H9 (cell line): ENCODE measurements at regions not wholly inside any gene's neighbourhood (a gene's known extent, or its start where the extent isn't known, plus 50 kb on each side); places are given as distances from the start of the nearest gene placed in this dataset.

Source experiments
- DNase-seq: peaks from one replicate; pipeline ENCODE4 v3.0.0-alpha.2; 2017
- H2AFZ ChIP-seq: one replicate; pipeline ENCODE4 v1.6.1; 2013; ENCODE audit warnings: mild to moderate bottlenecking, low read length, control low read depth, moderate library complexity
- H2AK5ac ChIP-seq: 2 replicates; pipeline ENCODE4 v1.6.1; 2013; ENCODE audit warnings: low read length, control low read depth, mixed read lengths; ENCODE audit not compliant: insufficient read length
- H2BK120ac ChIP-seq: one replicate; pipeline ENCODE4 v1.6.1; 2013; ENCODE audit warnings: low read depth, mild to moderate bottlenecking, low read length, control low read depth, inconsistent platforms; ENCODE audit not compliant: poor library complexity, severe bottlenecking
- H2BK12ac ChIP-seq: 2 replicates; pipeline ENCODE4 v1.6.1; 2013; ENCODE audit warnings: low read length, control low read depth, mixed read lengths, low read depth; ENCODE audit not compliant: insufficient read length
- H2BK15ac ChIP-seq: 2 replicates; pipeline ENCODE4 v1.6.1; 2013; ENCODE audit warnings: low read depth, low read length, control low read depth
- H2BK20ac ChIP-seq: one replicate; pipeline ENCODE4 v1.6.1; 2013; ENCODE audit warnings: low read depth, mild to moderate bottlenecking, low read length, control low read depth, inconsistent platforms; ENCODE audit not compliant: poor library complexity, severe bottlenecking
- H2BK5ac ChIP-seq: 2 replicates; pipeline ENCODE4 v1.6.1; 2013; ENCODE audit warnings: low read length, control low read depth, mixed read lengths; ENCODE audit not compliant: insufficient read length
- H3K14ac ChIP-seq: 2 replicates; pipeline ENCODE4 v1.6.1; 2013; ENCODE audit warnings: low read length, control low read depth; ENCODE audit not compliant: insufficient read depth
- H3K18ac ChIP-seq: 2 replicates; pipeline ENCODE4 v1.6.1; 2013; ENCODE audit warnings: low read depth, mild to moderate bottlenecking, mixed read lengths, low read length, control low read depth; ENCODE audit not compliant: insufficient read length
- H3K23ac ChIP-seq: 2 replicates; pipeline ENCODE4 v1.6.1; 2013; ENCODE audit warnings: low read length, control low read depth, mixed read lengths, low read depth; ENCODE audit not compliant: insufficient read length
- H3K23me2 ChIP-seq: 2 replicates; pipeline ENCODE4 v1.6.1; 2013; ENCODE audit warnings: low read depth, mild to moderate bottlenecking, mixed read lengths, low read length, control low read depth; ENCODE audit not compliant: insufficient read length, poor library complexity, severe bottlenecking
- H3K27ac ChIP-seq: 2 replicates; pipeline ENCODE4 v1.5.1; 2013; ENCODE audit warnings: low read length, control low read depth, mixed read lengths, low read depth; ENCODE audit not compliant: insufficient read length
- H3K27me3 ChIP-seq: 2 replicates; pipeline ENCODE4 v1.6.1; 2013; ENCODE audit warnings: low read length, control low read depth, inconsistent platforms; ENCODE audit not compliant: insufficient read depth
- H3K4ac ChIP-seq: 2 replicates; pipeline ENCODE4 v1.6.1; 2013; ENCODE audit warnings: low read depth, mild to moderate bottlenecking, control low read depth, inconsistent platforms, low read length, moderate library complexity
- H3K4me1 ChIP-seq: 2 replicates; pipeline ENCODE4 v1.6.1; 2013; ENCODE audit warnings: low read length, control low read depth, inconsistent platforms; ENCODE audit not compliant: insufficient read depth
- H3K4me2 ChIP-seq: 2 replicates; pipeline ENCODE4 v1.6.1; 2013; ENCODE audit warnings: low read length, control low read depth, mixed read lengths; ENCODE audit not compliant: insufficient read length, insufficient read depth
- H3K56ac ChIP-seq: 2 replicates; pipeline ENCODE4 v1.6.1; 2013; ENCODE audit warnings: low read depth, mild to moderate bottlenecking, mixed read lengths, low read length, control low read depth; ENCODE audit not compliant: insufficient read length
- H3K79me1 ChIP-seq: 2 replicates; pipeline ENCODE4 v1.6.1; 2013; ENCODE audit warnings: low read depth, mild to moderate bottlenecking, moderate library complexity, low read length, control low read depth, inconsistent platforms; ENCODE audit not compliant: insufficient read depth, poor library complexity, severe bottlenecking
- H3K79me2 ChIP-seq: 2 replicates; pipeline ENCODE4 v1.6.1; 2013; ENCODE audit warnings: low read length, control low read depth, inconsistent platforms; ENCODE audit not compliant: insufficient read depth
- H3K9ac ChIP-seq: 2 replicates; pipeline ENCODE4 v1.6.1; 2013; ENCODE audit warnings: low read length, control low read depth, mixed read lengths; ENCODE audit not compliant: insufficient read length; ENCODE audit errors: extremely low read depth
- H3K9me3 ChIP-seq: one replicate; pipeline ENCODE4 v1.6.1; 2013; ENCODE audit warnings: low read depth, low read length, inconsistent platforms; ENCODE audit not compliant: control insufficient read depth
- H3T11ph ChIP-seq: one replicate; pipeline ENCODE4 v1.6.1; 2013; ENCODE audit warnings: mild to moderate bottlenecking, low read length, control low read depth, inconsistent platforms
- H4K20me1 ChIP-seq: one replicate; pipeline ENCODE4 v1.6.1; 2013; ENCODE audit not compliant: control insufficient read depth, insufficient read length, insufficient read depth
- H4K5ac ChIP-seq: 2 replicates; pipeline ENCODE4 v1.6.1; 2013; ENCODE audit warnings: low read depth, mild to moderate bottlenecking, mixed read lengths, low read length, control low read depth; ENCODE audit not compliant: insufficient read length
- H4K8ac ChIP-seq: replicated peaks from 2 replicates; pipeline ENCODE4 v1.6.1; 2013; ENCODE audit warnings: low read length, control low read depth, mixed read lengths, low read depth; ENCODE audit not compliant: insufficient read length
- H4K91ac ChIP-seq: 2 replicates; pipeline ENCODE4 v1.6.1; 2013; ENCODE audit warnings: low read depth, mild to moderate bottlenecking, moderate library complexity, mixed read lengths, low read length, control low read depth; ENCODE audit not compliant: insufficient read length
- H3K27ac Mint-ChIP-seq, 3 experiments: 2 replicates in 2 of 3; 3 replicates in 1 of 3; pipeline ENCODE4 v1.8.0; 2020 to 2021; ENCODE audit warnings: mixed read lengths in 3 of 3, mild to moderate bottlenecking in 1 of 3, moderate library complexity in 1 of 3
- H3K27me3 Mint-ChIP-seq: 2 replicates; pipeline ENCODE4 v1.8.0; 2021; ENCODE audit warnings: low read depth, mild to moderate bottlenecking, moderate library complexity, mixed read lengths
- H3K36me3 Mint-ChIP-seq, 3 experiments: 2 replicates in 2 of 3; 3 replicates in 1 of 3; pipeline ENCODE4 v1.8.0; 2020 to 2021; ENCODE audit warnings: low read depth in 3 of 3, mixed read lengths in 3 of 3; ENCODE audit not compliant: insufficient read depth in 1 of 3
- H3K4me1 Mint-ChIP-seq, 2 experiments: 2 replicates each; pipeline ENCODE4 v1.8.0; 2020; ENCODE audit warnings: mixed read lengths in 2 of 2
- H3K4me3 Mint-ChIP-seq, 2 experiments: 2 replicates in 1 of 2; 3 replicates in 1 of 2; pipeline ENCODE4 v1.8.0; 2020 to 2021; ENCODE audit warnings: mild to moderate bottlenecking in 2 of 2, mixed read lengths in 2 of 2, moderate library complexity in 1 of 2
- H3K9me3 Mint-ChIP-seq, 2 experiments: 2 replicates in 1 of 2; 3 replicates in 1 of 2; pipeline ENCODE4 v1.8.0; 2020; ENCODE audit warnings: mild to moderate bottlenecking in 2 of 2, mixed read lengths in 2 of 2, moderate library complexity in 1 of 2
- WGBS: extraction: QIAGEN DNeasy Blood & Tissue Kit; methylation state at CpG from one replicate; pipeline ENCODE4 v1.1.7; 2013; ENCODE audit warnings: missing lambda C conversion rate, low lambda C conversion rate, mixed read lengths; ENCODE audit not compliant: insufficient read length; ENCODE audit errors: extremely low coverage; 5-methylcytosine and 5-hydroxymethylcytosine counted together
- TF ChIP-seq, protein P1 (sequence below): fragments of 200-600 bp; sonication (generic); conservative IDR thresholded peaks from 3 replicates; pipeline ENCODE4 v1.8.0; 2021; ENCODE audit warnings: antibody characterized with exemption, mild to moderate bottlenecking

DNA sequence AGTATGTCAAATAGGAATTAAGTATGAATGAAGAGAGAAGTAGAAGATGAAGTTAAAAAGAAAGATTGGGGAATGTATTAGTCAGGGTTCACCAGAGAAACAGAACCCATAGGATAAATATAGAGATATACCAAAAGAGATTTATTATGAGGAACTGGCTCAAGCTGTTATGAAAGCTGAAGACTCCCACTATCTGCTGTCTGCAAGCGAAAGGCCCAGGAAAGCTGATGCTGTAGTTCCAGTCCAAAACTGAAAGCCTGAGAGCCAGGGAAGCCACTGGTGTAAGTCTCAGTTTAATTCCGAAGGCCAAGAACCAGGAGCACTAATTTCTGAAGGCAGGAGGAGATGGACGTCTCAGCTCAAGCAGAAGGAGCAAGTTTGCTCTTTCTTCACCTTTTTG is 200.9 kb upstream of the FN1 start:
- no peak overlapping the region for H4K5ac ChIP-seq
- no peak overlapping the region for H3K4me3 Mint-ChIP-seq
- no CpG with 5 or more reads among the region's 3 CpGs for WGBS
- no peaks in the 10 kb centered on the region for H3K27me3 Mint-ChIP-seq
- H3K9me3 Mint-ChIP-seq, result peaks cover 9 to 43% of the 10 kb centered on the region in 2 experiments; a peak in 4 of 5 replicates
- no peak overlapping the region for H2BK12ac ChIP-seq
- no peaks in the 10 kb centered on the region for H3K79me2 ChIP-seq
- peaks cover 4 to 15% (median 11%) of the 10 kb centered on the region in 3 experiments for H3K36me3 Mint-ChIP-seq
- H3K4me1 ChIP-seq, result no peaks in the 10 kb centered on the region
- no peak overlapping the region for H2BK120ac ChIP-seq
- no peak overlapping the region for H3K14ac ChIP-seq
- no peak overlapping the region for H3K23ac ChIP-seq
- H3K4ac ChIP-seq, result no peak overlapping the region
- H3K27me3 ChIP-seq, result no peaks in the 10 kb centered on the region
- TF ChIP-seq, protein P1, sequence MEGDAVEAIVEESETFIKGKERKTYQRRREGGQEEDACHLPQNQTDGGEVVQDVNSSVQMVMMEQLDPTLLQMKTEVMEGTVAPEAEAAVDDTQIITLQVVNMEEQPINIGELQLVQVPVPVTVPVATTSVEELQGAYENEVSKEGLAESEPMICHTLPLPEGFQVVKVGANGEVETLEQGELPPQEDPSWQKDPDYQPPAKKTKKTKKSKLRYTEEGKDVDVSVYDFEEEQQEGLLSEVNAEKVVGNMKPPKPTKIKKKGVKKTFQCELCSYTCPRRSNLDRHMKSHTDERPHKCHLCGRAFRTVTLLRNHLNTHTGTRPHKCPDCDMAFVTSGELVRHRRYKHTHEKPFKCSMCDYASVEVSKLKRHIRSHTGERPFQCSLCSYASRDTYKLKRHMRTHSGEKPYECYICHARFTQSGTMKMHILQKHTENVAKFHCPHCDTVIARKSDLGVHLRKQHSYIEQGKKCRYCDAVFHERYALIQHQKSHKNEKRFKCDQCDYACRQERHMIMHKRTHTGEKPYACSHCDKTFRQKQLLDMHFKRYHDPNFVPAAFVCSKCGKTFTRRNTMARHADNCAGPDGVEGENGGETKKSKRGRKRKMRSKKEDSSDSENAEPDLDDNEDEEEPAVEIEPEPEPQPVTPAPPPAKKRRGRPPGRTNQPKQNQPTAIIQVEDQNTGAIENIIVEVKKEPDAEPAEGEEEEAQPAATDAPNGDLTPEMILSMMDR, result no peak
- peaks cover 0 to 3% of the 10 kb centered on the region in 2 experiments; a peak in 2 of 4 replicates for H3K4me1 Mint-ChIP-seq
- H2AK5ac ChIP-seq, result no peak overlapping the region
- H2BK5ac ChIP-seq, result no peak overlapping the region
- H2BK20ac ChIP-seq, result no peak overlapping the region
- no peaks in the 10 kb centered on the region for H3K9me3 ChIP-seq
- H4K20me1 ChIP-seq, result no peaks in the 10 kb centered on the region
- H3K27ac ChIP-seq, result no peak overlapping the region
- no peak overlapping the region for H2AFZ ChIP-seq
- no peak overlapping the region for H3K18ac ChIP-seq
- H3T11ph ChIP-seq, result no peak overlapping the region
- no peak overlapping the region for H4K8ac ChIP-seq
- no peak overlapping the region for H3K9ac ChIP-seq
- H3K79me1 ChIP-seq, result no peaks in the 10 kb centered on the region
- H3K23me2 ChIP-seq, result no peaks in the 10 kb centered on the region
- DNase-seq, result no peak
- H3K4me2 ChIP-seq, result no peak overlapping the region
- no peak overlapping the region for H3K56ac ChIP-seq
- H4K91ac ChIP-seq, result no peak overlapping the region
- no peak overlapping the region for H2BK15ac ChIP-seq
- no peak overlapping the region for H3K27ac Mint-ChIP-seq
